PFSK-1 (cell line): ENCODE measurements at regions not wholly inside any gene's neighbourhood (a gene's known extent, or its start where the extent isn't known, plus 50 kb on each side); places are given as distances from the start of the nearest gene placed in this dataset.

ENCODE experiments used
- FOXP2 ChIP-seq: optimal IDR thresholded peaks from 2 replicates; pipeline ENCODE3; 2011; ENCODE audit warnings: borderline replicate concordance, control low read depth, inconsistent platforms; ENCODE audit not compliant: insufficient read depth; ENCODE audit errors: extremely low read length, extremely low read depth
- POLR2AphosphoS5 ChIP-seq: IDR thresholded peaks from 2 replicates; pipeline ENCODE4 v1.6.1; 2012; ENCODE audit warnings: low read depth, mild to moderate bottlenecking, control low read depth, low read length, moderate library complexity
- SIN3A ChIP-seq: IDR thresholded peaks from 2 replicates; pipeline ENCODE4 v1.6.1; 2012; ENCODE audit warnings: mild to moderate bottlenecking, low read length, moderate library complexity, borderline replicate concordance; ENCODE audit not compliant: insufficient read depth
- TAF1 ChIP-seq: IDR thresholded peaks from 2 replicates; pipeline ENCODE4 v1.6.1; 2012; ENCODE audit warnings: low read length, control low read depth, borderline replicate concordance; ENCODE audit not compliant: insufficient read depth
- TF ChIP-seq, protein P1 (sequence below), 2 experiments: IDR thresholded peaks; 2 replicates each; pipeline versions ENCODE4 v1.6.1 to v1.8.0; 2011 to 2012; ENCODE audit warnings: low read depth in 2 of 2, low read length in 2 of 2, control low read depth in 1 of 2, inconsistent platforms in 1 of 2, mild to moderate bottlenecking in 1 of 2, moderate library complexity in 1 of 2; ENCODE audit not compliant: insufficient read depth in 1 of 2

DNA sequence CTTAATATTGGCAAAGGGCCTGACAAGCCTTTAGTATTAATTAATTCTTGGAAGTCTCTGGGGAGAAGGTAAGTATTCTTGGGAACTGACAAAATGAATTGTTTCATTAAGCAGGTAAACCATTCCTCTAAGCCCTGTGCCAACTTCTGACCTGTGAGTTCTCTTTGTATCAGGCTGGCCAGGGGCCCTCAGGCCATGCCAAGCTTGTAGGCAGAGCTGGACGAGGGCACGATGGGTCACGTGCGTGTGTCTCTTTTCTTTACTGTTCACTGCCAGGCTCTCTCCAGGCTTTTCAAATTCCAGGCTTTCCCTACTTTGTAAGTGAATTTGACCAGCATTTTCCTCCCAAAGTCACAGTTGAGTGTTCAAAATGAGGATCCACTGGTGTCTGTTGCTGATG, 112.4 kb downstream of the NRN1 start:
- TF ChIP-seq, protein P1, sequence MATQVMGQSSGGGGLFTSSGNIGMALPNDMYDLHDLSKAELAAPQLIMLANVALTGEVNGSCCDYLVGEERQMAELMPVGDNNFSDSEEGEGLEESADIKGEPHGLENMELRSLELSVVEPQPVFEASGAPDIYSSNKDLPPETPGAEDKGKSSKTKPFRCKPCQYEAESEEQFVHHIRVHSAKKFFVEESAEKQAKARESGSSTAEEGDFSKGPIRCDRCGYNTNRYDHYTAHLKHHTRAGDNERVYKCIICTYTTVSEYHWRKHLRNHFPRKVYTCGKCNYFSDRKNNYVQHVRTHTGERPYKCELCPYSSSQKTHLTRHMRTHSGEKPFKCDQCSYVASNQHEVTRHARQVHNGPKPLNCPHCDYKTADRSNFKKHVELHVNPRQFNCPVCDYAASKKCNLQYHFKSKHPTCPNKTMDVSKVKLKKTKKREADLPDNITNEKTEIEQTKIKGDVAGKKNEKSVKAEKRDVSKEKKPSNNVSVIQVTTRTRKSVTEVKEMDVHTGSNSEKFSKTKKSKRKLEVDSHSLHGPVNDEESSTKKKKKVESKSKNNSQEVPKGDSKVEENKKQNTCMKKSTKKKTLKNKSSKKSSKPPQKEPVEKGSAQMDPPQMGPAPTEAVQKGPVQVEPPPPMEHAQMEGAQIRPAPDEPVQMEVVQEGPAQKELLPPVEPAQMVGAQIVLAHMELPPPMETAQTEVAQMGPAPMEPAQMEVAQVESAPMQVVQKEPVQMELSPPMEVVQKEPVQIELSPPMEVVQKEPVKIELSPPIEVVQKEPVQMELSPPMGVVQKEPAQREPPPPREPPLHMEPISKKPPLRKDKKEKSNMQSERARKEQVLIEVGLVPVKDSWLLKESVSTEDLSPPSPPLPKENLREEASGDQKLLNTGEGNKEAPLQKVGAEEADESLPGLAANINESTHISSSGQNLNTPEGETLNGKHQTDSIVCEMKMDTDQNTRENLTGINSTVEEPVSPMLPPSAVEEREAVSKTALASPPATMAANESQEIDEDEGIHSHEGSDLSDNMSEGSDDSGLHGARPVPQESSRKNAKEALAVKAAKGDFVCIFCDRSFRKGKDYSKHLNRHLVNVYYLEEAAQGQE (IDR thresholded peaks at IDR 0.05; ENCODE audit: insufficient read depth in 1 of 2, low read depth in 2 of 2, low read length in 2 of 2), result no peak
- TF ChIP-seq FOXP2, result no peak
- no peak for TF ChIP-seq TAF1
- no peak for TF ChIP-seq SIN3A
- TF ChIP-seq POLR2AphosphoS5, result no peak

DNA sequence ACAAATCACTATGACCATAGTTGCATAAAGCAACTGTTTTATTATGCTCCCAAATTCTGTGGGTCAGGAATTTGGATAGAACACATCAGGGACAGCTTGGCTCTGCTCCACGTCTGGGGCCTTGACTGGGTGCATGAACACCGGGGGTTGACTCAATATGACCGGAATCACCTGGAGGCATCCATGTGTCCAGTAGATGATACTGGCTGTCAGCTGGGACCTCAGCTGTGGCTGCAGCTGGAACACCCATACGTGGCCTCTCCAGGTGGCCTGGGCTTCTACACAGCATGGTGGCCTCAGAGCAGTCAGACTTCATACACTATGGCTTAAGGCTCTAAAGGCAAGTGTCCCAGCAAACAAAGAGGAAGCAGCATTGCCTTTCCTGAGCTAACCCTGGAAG, 113.4 kb downstream of the NRN1 start:
- no peak for TF ChIP-seq TAF1
- no peak for TF ChIP-seq POLR2AphosphoS5
- no peak for TF ChIP-seq FOXP2
- TF ChIP-seq SIN3A, result no peak
- TF ChIP-seq, protein P1 (IDR thresholded peaks at IDR 0.05; ENCODE audit: insufficient read depth in 1 of 2, low read depth in 2 of 2, low read length in 2 of 2), result no peak

DNA sequence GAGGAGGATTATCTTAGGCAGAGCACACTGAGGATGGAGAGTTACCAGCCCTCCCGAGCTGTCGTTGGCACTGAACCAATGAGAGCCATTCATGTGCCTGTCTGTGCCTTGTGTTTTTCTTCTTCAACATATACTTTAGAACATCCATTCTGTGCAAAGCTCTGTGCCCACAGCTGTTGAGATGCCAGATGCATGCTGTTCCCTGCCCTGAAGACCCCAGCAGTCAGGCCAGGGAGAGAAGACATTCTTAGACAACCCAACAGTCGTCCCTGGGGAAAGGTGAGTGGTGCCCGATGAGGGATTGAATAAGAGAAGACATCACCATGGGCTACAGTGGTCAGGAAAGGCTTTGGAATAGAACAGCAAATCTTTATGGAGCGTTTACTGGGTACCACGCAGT, 114.1 kb downstream of the NRN1 start:
- TF ChIP-seq, protein P1 (IDR thresholded peaks at IDR 0.05; ENCODE audit: insufficient read depth in 1 of 2, low read depth in 2 of 2, low read length in 2 of 2), result no peak
- TF ChIP-seq SIN3A, result no peak
- TF ChIP-seq TAF1, result no peak
- no peak for TF ChIP-seq POLR2AphosphoS5
- TF ChIP-seq FOXP2, result no peak

DNA sequence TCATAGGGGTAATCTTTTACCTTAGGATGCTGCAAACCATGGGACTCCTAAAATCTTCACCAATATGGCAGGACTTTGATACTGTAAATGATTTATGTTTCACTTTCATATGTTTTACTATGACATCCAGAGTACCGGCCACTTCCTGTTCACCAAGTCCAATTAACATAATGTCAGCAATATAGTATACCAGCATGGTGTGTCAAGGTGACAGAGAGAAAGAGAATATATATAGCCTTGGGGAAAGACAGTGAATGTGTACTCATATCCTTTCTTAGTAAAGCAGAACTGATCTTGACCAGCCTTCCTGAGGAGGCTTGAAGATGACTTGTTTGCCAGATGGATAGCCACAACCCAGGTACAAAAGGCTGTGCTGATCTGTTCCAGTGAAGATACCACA, 127.9 kb downstream of the NRN1 start:
- TF ChIP-seq POLR2AphosphoS5, result no peak
- TF ChIP-seq SIN3A, result no peak
- TF ChIP-seq, protein P1 (IDR thresholded peaks at IDR 0.05; ENCODE audit: insufficient read depth in 1 of 2, low read depth in 2 of 2, low read length in 2 of 2), result no peak
- no peak for TF ChIP-seq TAF1
- no peak for TF ChIP-seq FOXP2

DNA sequence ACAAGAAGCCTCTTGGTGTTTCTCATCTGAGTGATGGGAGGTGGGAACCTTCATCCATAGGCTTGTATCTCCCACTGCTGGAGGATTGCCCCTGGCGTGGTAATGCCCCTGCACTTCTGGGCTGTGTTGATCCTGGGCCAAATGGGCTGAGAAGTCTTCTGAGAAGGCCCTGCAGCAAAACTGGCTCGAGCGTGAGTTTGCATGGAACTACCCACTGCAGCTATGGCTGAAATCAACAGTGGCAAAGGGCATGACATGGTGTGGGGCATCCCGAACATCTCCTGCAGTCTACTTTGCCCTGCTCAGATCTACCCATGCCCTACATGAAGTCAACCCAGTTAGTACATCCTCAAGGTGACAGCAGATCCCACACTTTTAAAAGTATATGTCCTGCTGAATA, 130.6 kb downstream of the NRN1 start:
- TF ChIP-seq FOXP2, result no peak

DNA sequence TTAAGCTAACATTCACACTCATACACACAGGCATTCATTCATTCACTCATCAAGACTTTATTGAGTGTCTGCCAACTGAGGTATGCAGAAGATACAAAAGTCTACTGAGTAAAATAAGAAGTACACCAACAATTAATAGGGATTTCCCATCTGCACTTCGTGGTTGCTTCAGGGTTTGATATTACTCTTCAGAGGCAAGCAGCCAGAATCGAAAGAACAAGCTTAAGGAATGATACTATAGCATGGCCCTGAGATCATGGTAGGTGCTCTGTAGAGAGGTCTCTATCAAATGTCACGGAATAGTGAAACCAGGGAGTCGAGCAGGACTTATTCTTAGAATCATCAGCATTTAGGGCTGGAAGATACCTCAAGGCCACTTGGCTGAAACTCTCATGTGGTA, 135.4 kb downstream of the NRN1 start:
- TF ChIP-seq FOXP2 (no peak), TAF1 (no peak), SIN3A (no peak), POLR2AphosphoS5 (no peak)
- TF ChIP-seq, protein P1 (IDR thresholded peaks at IDR 0.05; ENCODE audit: insufficient read depth in 1 of 2, low read depth in 2 of 2, low read length in 2 of 2), result no peak
